Right renal pelvis (tissue), 4 donors: ENCODE measurements at regions not wholly inside any gene's neighbourhood (a gene's known extent, or its start where the extent isn't known, plus 50 kb on each side); places are given as distances from the start of the nearest gene placed in this dataset.

ENCODE experiments used
- DNase-seq, 4 donors: peaks; one replicate each; pipeline ENCODE4 v3.0.0-alpha.2; 2013; ENCODE audit warnings: low read depth in 4 of 4, low spot score in 3 of 4, missing footprints in 1 of 4

DNA sequence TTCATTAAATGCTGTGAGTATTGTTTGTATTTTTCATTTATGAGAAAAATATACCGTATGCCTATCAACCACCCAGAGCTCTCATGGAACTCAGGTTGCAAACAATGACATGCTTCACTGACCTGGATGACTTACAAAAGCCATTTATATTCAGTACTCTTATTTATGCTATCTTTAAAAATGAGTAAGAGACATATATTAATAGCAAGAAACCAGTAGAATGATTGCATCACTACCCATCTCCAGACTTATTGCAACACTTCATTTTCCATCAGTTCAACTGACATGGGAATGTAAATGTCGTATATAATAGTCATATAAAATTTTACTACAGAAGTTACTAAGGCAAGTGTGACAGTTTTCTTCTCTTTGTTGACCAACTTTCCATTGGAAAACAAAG lies 69.1 kb downstream of the OTP start:
- no peak for DNase-seq

DNA sequence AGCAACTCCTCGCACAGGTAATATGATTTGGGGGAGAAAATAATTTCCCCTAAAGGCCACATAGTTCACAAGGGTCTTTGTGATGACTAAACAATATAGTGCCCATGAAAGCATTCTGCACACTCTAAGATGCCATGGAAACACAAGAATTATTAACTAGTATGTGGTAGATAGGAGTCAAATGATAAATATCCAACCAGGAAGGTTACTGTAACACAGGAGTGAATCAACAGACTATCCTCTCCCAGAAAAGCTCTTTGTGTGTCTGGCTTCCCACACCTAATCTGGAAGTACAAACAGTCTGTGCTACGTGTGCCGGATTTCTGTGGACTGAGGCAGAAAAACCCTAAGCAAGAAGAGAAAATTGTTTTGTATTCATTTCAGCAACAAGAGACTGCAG lies 70.0 kb downstream of the OTP start:
- DNase-seq: no peak

DNA sequence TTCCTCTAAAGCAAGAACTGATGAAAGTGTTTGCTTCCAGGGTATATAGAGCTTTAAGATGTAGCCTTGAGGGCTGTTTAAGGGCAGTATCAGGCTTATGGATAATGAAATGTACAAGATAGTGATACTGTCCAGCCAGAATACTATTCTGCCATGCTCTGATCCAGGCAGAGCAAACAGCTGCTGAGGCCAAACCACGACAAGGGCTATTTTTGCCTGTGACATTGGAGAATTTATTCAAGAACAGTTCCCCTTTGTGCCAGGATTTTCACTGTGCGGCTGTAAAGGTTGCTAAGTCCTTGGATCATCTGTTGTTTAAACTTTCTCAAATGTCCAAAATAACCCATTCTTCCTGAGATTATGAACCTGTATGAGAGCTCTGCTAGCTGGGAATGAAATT lies 70.4 kb downstream of the OTP start:
- no peak for DNase-seq

DNA sequence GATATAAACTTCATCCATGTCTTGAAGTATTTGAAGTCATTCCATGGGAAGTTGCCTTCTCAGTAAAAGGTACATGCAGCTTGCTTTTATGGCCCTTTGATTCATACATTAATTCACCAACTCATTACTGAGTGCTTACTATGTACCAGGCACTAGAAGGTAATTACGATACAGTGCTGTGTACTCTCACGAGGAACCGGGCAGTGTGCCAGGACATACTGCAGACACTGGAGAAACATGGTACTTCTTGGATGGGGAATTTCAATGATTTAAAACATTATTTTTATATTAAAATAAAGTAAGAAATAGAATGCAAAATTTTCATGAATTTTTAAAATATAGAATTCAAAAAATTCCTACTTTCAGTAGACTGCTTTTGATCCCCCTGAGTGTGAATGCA lies 71.4 kb upstream of the WDR41 start:
- DNase-seq: no peak

DNA sequence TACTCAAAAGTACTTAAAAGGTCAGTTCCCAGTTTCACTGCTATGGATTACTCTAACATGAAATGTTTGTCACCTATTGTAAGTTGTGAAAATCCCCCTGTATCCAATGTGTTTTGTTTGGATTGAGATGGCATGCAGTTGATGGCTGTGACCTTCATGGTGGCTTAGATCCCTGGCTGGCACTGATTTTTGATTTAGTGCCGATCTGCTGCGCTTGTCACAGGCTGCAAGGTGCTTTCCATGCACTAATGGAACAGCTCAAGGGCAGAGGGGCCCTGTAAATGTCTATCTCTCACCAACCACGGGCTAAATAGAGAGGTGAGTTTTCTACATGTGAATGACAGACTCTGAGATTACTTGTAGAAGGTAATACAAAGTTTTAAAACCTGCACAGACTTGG lies 69.8 kb upstream of the WDR41 start:
- no peak for DNase-seq

DNA sequence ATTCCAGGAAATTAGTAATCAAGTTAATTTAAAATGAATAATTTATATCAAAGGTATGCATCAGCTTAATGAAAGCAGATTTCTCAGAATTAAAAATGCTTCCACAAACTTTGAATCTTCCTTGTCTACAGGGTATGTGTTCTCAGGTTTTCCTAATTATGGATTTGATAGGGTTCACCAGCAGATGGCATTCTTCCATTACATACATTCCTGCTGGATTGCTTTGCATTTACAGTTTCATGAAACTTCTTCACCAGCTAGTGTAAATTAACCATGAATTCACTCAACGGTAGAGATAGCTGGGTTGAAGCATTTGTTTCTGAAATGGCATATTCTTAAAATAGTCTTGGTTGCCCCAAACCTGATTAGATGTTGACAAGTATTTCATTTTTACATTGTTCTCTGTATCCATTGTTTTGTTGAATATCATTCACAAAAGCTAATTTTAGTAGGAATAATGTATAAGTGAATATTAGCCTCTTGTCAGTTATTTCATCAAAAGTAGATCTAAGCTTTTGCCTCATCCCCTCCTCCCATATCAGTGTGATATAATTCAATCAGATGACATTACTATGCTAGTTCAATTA lies 68.7 kb upstream of the WDR41 start:
- peak; percentile 18 to 39 (median 28) for DNase-seq

DNA sequence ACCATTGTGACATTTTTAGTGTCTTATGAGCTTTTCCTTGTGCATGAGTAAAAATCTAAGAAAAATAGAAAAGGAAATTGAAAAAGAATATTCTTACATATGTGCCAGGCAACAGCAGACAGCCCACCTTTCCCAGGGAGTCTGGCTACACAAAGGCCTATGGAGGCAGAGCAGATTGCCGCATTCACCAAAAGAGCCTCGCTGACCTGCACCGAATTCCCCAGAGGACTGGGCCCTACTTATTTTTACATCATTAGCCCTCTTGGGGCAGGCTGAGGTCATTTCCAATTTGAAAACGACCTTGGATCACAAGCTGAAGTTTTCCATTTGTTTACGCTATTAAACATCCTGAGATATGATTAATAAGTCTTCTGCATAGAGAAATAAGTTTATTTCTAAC lies 66.2 kb upstream of the WDR41 start:
- DNase-seq: no peak

DNA sequence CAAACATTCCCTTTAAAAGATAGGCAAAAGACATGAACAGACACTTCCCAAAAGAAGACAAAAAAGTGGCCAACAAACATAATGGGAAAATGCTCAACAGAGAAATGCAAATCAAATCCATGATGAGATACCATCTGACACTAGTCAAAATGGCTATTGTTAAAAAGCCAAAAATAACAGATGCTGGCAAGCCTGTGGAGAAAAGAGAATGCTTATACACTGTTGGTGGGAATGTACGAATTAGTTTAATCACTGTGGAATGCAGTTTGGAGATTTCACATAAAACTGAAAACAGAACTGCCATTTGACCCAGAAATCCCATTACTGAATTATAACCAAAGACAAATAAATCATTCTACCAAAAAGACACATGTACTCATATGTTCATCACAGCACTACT lies 58.3 kb upstream of the WDR41 start:
- no peak for DNase-seq

DNA sequence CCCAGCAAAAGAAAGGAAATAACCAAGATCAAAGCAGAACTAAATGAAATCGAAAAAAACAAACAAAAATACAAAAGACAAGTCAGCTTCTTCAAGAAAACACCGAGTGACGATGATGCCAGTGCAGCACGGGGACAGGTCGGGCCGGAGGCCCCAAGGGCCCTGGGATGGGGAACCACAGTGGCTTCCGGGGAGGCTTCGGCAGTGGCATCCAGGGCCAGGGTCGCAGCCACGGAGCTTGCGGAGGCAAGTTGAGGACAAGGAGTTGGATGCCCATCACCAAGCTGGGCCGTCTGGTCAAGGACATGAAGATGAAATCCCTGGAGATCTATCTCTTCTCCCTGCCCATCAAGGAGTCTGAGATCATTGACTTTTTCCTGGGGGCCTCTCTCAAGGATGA lies 53.2 kb upstream of the WDR41 start:
- DNase-seq: no peak
